ENCODE measurements at regions not wholly inside any gene's neighbourhood (a gene's known extent, or its start where the extent isn't known, plus 50 kb on each side); places are given as distances from the start of the nearest gene placed in this dataset.
A peak's percentile ranks its signal among the peaks of the same experiment; 100 is the strongest.
"Not testable (repeated sequence)": the region's sequence is repeated elsewhere in the genome, so short reads cannot be mapped to it uniquely, and the experiment has no call there.

DNA sequence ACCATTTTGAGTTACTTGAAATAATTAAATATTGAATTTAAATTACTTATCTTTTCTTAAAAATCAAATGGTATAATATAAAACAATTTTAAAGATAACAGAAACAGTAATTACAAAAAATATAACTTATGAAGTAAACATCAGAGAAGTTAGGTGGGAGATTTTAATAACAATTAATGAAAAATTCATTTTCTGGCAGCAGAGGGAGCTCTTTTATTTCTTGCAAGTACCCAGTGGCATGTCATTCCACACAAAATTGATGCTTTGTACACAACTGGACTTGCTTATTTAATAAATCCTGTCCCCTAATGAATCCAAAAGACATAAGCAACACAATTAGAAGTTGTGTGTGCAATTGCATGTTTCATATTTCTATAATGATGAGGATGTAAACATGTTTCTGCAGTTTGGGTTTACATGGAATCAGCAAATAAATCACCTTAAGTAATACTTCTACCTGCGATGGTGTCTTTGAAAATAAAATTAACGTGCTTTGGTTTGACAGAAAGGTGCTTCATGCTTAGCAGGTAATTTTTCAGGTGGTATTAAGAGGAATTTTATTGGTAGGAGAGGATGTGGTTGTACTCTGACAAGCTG is 861.3 kb downstream of the ZPLD1 start:
- H3K36me3 Mint-ChIP-seq (ENCODE audit: unreplicated experiment), result no peaks in the 10 kb centered on the region
- H3K4me3 Mint-ChIP-seq (ENCODE audit: unreplicated experiment), result no peak overlapping the region
- no peaks in the 10 kb centered on the region for H3K9me3 Mint-ChIP-seq (ENCODE audit: unreplicated experiment)
- peaks cover 2% of the 10 kb centered on the region for H3K27me3 Mint-ChIP-seq (ENCODE audit: unreplicated experiment)
- DNase-seq, result no peak
- TF ChIP-seq, protein P1, sequence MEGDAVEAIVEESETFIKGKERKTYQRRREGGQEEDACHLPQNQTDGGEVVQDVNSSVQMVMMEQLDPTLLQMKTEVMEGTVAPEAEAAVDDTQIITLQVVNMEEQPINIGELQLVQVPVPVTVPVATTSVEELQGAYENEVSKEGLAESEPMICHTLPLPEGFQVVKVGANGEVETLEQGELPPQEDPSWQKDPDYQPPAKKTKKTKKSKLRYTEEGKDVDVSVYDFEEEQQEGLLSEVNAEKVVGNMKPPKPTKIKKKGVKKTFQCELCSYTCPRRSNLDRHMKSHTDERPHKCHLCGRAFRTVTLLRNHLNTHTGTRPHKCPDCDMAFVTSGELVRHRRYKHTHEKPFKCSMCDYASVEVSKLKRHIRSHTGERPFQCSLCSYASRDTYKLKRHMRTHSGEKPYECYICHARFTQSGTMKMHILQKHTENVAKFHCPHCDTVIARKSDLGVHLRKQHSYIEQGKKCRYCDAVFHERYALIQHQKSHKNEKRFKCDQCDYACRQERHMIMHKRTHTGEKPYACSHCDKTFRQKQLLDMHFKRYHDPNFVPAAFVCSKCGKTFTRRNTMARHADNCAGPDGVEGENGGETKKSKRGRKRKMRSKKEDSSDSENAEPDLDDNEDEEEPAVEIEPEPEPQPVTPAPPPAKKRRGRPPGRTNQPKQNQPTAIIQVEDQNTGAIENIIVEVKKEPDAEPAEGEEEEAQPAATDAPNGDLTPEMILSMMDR (IDR thresholded peaks at IDR 0.05; ENCODE audit: partially characterized antibody, unreplicated experiment), result peak; percentile 55
- no peaks in the 10 kb centered on the region for H3K4me1 Mint-ChIP-seq (ENCODE audit: low read depth, unreplicated experiment)
- H3K27ac Mint-ChIP-seq (ENCODE audit: unreplicated experiment), result no peak overlapping the region

DNA sequence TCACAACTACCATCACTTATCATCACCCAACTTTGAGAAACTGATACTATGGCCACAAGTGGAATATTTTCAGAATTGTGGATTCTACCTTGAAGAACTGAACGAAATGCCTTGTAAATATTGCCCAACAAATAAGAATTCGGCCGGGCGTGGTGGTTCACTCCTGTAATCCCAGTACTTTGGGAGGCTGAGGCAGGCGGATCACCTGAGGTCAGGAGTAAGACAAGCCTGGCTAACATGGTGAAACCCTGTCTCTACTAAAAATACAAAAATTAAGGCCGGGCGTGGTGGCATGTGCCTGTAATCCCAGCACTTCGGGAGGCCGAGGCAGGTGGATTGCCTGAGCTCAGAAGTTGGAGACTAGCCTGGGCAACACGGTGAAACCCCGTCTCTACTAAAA is 862.7 kb downstream of the ZPLD1 start:
- H3K9me3 Mint-ChIP-seq (ENCODE audit: unreplicated experiment); H3K27me3 Mint-ChIP-seq (ENCODE audit: unreplicated experiment); H3K4me3 Mint-ChIP-seq (ENCODE audit: unreplicated experiment); H3K4me1 Mint-ChIP-seq (ENCODE audit: low read depth, unreplicated experiment); H3K36me3 Mint-ChIP-seq (ENCODE audit: unreplicated experiment); DNase-seq; H3K27ac Mint-ChIP-seq (ENCODE audit: unreplicated experiment): not testable (repeated sequence)

DNA sequence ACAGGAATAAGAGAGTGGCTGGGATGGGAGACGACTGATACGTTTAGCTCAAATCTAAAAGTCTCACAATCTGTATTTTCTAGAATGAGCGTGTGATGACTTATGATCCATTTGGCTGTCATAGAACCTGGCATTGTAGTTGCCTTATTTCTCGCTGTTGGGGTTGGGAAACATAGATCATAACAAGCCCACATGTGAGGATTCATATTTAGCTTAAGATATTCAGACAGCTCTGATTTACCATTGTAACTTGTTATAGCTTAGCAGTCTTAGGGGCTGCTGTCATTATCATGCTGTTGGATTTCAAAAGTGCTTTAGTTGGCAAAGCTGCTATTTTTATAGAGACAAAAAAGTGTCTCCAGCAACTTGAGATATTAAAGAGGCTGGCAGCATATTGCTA is 871.3 kb downstream of the ZPLD1 start:
- TF ChIP-seq, protein P1 (IDR thresholded peaks at IDR 0.05; ENCODE audit: partially characterized antibody, unreplicated experiment), result no peak
- Mint-ChIP-seq H3K36me3 (ENCODE audit: unreplicated experiment) (no peaks in the 10 kb centered on the region), H3K9me3 (ENCODE audit: unreplicated experiment) (peaks cover 4% of the 10 kb centered on the region), H3K27ac (ENCODE audit: unreplicated experiment) (no peak overlapping the region), H3K27me3 (ENCODE audit: unreplicated experiment) (peaks cover 1% of the 10 kb centered on the region), H3K4me3 (ENCODE audit: unreplicated experiment) (no peak overlapping the region), H3K4me1 (ENCODE audit: low read depth, unreplicated experiment) (no peaks in the 10 kb centered on the region)
- DNase-seq, result no peak

DNA sequence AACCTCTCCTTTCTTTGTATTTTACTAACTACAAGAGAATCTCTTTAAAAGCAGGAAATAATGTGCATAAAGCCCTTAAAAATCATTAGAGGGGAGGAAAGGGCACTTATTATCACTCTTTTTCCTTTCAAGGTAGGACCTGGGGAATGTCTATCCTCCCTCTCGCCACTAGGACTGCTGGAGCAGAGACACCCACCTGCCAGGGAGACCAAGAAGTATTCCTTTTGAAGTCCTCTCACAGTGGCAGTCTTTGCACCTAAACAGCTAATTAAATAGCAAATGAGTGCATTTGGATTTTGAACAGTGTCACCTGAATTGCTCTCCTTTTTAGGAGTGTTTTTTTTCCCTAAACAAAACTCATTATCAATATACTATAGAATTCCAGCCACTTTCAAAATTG is 874.1 kb downstream of the ZPLD1 start:
- Mint-ChIP-seq H3K4me3 (ENCODE audit: unreplicated experiment) (no peak overlapping the region), H3K4me1 (ENCODE audit: low read depth, unreplicated experiment) (no peaks in the 10 kb centered on the region), H3K27me3 (ENCODE audit: unreplicated experiment) (no peaks in the 10 kb centered on the region), H3K36me3 (ENCODE audit: unreplicated experiment) (no peaks in the 10 kb centered on the region), H3K27ac (ENCODE audit: unreplicated experiment) (no peak overlapping the region), H3K9me3 (ENCODE audit: unreplicated experiment) (no peaks in the 10 kb centered on the region)
- peak; percentile 14 for DNase-seq
- TF ChIP-seq, protein P1 (IDR thresholded peaks at IDR 0.05; ENCODE audit: partially characterized antibody, unreplicated experiment), result peak; percentile 49

DNA sequence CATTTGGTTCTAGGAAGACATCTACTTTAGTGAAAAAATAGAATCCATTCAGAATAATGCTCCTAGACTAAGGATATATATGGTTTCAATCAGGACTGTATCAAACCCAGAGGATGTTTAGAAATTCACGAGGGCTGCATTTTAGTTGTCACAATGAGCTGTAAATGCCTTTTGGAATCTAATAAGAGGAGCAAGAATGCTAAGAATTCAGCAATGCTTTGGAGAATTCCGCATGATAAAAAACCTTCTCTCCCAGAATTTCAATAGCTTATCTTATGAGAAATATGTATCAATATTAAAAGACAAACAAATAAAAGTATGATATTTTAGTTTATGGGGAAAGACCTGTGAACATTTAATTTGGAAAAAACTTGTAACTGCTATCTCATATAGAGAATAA is 885.1 kb downstream of the ZPLD1 start:
- no peak for DNase-seq
- Mint-ChIP-seq H3K27ac (ENCODE audit: unreplicated experiment) (no peak overlapping the region), H3K4me3 (ENCODE audit: unreplicated experiment) (no peak overlapping the region), H3K36me3 (ENCODE audit: unreplicated experiment) (no peaks in the 10 kb centered on the region), H3K9me3 (ENCODE audit: unreplicated experiment) (no peaks in the 10 kb centered on the region), H3K4me1 (ENCODE audit: low read depth, unreplicated experiment) (no peaks in the 10 kb centered on the region), H3K27me3 (ENCODE audit: unreplicated experiment) (no peaks in the 10 kb centered on the region)
- TF ChIP-seq, protein P1 (IDR thresholded peaks at IDR 0.05; ENCODE audit: partially characterized antibody, unreplicated experiment), result no peak
